Neuron (in vitro differentiated cells): ENCODE measurements at regions not wholly inside any gene's neighbourhood (a gene's known extent, or its start where the extent isn't known, plus 50 kb on each side); places are given as distances from the start of the nearest gene placed in this dataset.
"Not testable (repeated sequence)": the region's sequence is repeated elsewhere in the genome, so short reads cannot be mapped to it uniquely, and the experiment has no call there.

ENCODE experiments used
- H2AFZ ChIP-seq: one replicate; pipeline ENCODE4 v1.6.1; 2013; ENCODE audit warnings: low read depth, mild to moderate bottlenecking, inconsistent platforms, low read length, moderate library complexity
- H3K27me3 ChIP-seq: one replicate; pipeline ENCODE4 v1.6.1; 2013; ENCODE audit warnings: low read length; ENCODE audit not compliant: insufficient read depth
- H3K36me3 ChIP-seq: one replicate; pipeline ENCODE4 v1.6.1; 2013; ENCODE audit warnings: low read length; ENCODE audit not compliant: insufficient read depth
- H3K4me1 ChIP-seq: one replicate; pipeline ENCODE4 v1.6.1; 2013; ENCODE audit warnings: low read length; ENCODE audit not compliant: insufficient read depth
- H3K4me3 ChIP-seq: 2 replicates; pipeline ENCODE4 v1.5.1; 2013; ENCODE audit warnings: mild to moderate bottlenecking, low read length, moderate library complexity
- H3K9me3 ChIP-seq: one replicate; pipeline ENCODE4 v1.6.1; 2013; ENCODE audit warnings: low read length

DNA sequence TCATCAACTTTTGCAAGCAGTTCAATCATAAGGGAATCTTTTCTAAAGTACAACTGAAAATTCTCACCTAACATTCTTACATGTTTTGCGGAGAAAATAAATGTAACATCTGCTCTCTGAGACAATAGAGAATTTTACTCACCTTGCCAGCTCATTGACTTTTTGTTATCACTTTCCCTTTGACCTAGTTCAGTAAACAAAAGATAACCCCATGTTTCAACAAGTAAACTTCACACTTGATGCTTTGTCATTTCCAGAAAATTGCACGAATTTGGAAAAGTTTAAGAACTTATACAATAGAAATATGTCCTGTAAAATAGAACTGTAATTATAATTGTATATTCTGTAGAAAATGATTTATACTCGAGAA lies 1110.0 kb upstream of the ACVR2A start:
- Histone ChIP-seq H3K27me3 (no peaks in the 10 kb centered on the region), H3K9me3 (no peaks in the 10 kb centered on the region), H3K36me3 (no peaks in the 10 kb centered on the region), H2AFZ (no peak overlapping the region), H3K4me1 (no peaks in the 10 kb centered on the region), H3K4me3 (no peak overlapping the region)

DNA sequence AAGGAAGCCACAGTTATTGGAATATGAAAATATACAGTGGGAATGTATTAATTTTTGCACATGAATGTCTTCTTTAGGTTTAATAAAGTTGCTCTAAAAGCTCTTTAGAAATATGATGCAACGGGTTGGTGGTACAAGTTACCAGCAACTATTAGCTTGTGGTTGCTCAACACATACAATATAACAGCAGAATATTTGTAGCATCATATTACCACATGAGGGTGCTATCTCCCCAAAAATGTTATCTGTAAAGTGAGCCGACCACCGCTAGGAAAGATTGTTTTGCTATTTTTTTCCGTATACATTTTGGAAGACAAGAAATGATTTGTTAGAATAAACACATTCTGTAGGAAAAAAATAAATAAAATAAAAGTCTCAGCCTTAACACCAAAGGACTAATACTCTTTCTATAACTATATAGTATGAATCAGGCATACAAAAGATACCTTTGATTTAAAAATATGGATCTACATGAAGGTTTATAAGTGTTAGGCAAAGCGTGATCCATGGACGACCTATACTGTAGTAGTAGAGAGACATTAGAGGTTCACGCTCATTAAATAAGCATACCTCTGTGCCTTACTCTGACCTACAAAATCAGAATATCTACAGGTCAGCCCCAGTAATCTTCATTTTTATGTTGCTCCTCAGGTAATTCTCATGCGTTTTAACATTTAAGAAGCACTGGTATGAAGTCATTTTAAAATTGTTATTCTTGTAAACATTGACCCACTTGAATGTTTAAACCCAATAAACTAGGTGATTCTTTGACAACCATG lies 1110.6 kb upstream of the ACVR2A start:
- Histone ChIP-seq H3K36me3 (no peaks in the 10 kb centered on the region), H3K9me3 (no peaks in the 10 kb centered on the region), H3K27me3 (no peaks in the 10 kb centered on the region), H3K4me1 (no peaks in the 10 kb centered on the region), H3K4me3 (no peak overlapping the region), H2AFZ (no peak overlapping the region)

DNA sequence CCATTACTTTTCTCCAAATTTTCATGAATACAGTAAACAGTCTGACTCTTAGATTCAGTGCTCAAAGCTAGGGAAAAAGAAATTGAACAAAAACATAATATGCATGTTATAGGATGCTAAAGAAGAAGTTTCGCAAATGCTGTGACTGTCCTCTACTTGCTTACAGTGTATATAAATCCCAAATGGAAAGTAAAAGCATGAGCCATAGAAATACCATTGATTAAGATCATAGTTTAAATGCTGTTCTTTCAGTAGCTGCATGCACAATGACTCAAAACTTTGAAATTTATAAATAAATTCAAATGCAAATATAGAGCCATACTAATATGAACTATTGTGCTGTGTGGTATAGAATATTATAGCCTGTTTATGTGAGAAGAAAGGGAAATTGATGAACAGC lies 1113.9 kb upstream of the ACVR2A start:
- Histone ChIP-seq H3K27me3 (no peaks in the 10 kb centered on the region), H3K9me3 (no peaks in the 10 kb centered on the region), H3K36me3 (no peaks in the 10 kb centered on the region), H2AFZ (no peak overlapping the region), H3K4me1 (no peaks in the 10 kb centered on the region), H3K4me3 (no peak overlapping the region)

- Histone ChIP-seq H3K36me3 (no peaks in the 10 kb centered on the region), H3K4me3 (no peak overlapping the region), H3K9me3 (peaks cover 9% of the 10 kb centered on the region), H3K27me3 (no peaks in the 10 kb centered on the region), H3K4me1 (no peaks in the 10 kb centered on the region), H2AFZ (no peak overlapping the region)
These were observed 1123.3 kb upstream of the ACVR2A start for GRCh38 chr2:146721486-146721885.

GRCh38 chr2:146720170-146720569 lies 1124.7 kb upstream of the ACVR2A start:
- no peaks in the 10 kb centered on the region for H3K36me3 ChIP-seq
- H3K4me3 ChIP-seq: no peak overlapping the region
- no peaks in the 10 kb centered on the region for H3K4me1 ChIP-seq
- H3K27me3 ChIP-seq: no peaks in the 10 kb centered on the region
- no peak overlapping the region for H2AFZ ChIP-seq
- peaks cover 9% of the 10 kb centered on the region for H3K9me3 ChIP-seq

DNA sequence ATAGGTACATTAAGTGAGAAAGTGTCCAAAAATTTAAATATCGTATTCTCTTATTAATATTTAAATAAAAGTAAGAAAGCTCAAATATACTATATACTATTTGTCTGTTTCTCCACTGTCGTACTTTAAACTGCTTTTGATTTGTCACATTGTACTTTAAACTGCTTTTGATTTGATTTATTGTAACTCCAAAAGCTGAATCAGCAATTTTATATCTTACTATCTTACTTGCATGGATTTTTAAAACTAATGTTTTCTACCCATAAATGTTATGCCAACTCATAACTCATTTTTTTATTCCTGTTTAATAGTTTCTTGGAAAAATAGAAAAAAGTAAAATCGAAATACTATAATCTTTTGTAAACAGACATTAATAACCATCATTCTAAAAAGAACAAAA lies 1128.2 kb upstream of the ACVR2A start:
- H3K9me3 ChIP-seq: peaks cover 7% of the 10 kb centered on the region
- no peaks in the 10 kb centered on the region for H3K36me3 ChIP-seq
- no peaks in the 10 kb centered on the region for H3K27me3 ChIP-seq
- no peak overlapping the region for H3K4me3 ChIP-seq
- no peak overlapping the region for H2AFZ ChIP-seq
- no peaks in the 10 kb centered on the region for H3K4me1 ChIP-seq

GRCh38 chr2:146709004-146709403 lies 1135.8 kb upstream of the ACVR2A start:
- Histone ChIP-seq H3K27me3 (no peaks in the 10 kb centered on the region), H3K4me1 (no peaks in the 10 kb centered on the region), H3K4me3 (no peak overlapping the region), H2AFZ (no peak overlapping the region), H3K36me3 (no peaks in the 10 kb centered on the region), H3K9me3 (no peaks in the 10 kb centered on the region)

DNA sequence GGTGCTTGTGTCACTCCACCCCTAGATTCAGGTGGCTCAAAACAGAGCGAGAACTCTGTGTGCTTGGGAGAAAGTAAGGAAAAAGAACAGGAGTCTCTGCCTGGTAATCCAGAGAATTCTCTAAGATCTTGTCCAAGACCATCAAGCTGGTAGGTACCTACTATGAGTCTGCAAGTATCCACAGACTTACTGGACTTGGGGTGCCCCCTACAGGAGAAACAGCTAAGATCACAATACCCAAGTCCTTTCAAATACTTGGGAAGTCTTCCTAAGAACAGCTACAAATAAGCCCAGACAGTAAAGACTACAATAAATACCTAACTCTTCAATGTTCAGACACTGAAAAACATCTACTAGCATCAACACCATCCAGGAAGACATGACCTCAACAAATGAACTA lies 1143.6 kb upstream of the ACVR2A start:
- H3K4me3 ChIP-seq: no peak overlapping the region
- H3K36me3 ChIP-seq: no peaks in the 10 kb centered on the region
- no peaks in the 10 kb centered on the region for H3K4me1 ChIP-seq
- no peaks in the 10 kb centered on the region for H3K9me3 ChIP-seq
- no peak overlapping the region for H2AFZ ChIP-seq
- H3K27me3 ChIP-seq: no peaks in the 10 kb centered on the region

GRCh38 chr2:146697307-146697706 lies 1147.5 kb upstream of the ACVR2A start:
- Histone ChIP-seq H2AFZ (no peak overlapping the region), H3K27me3 (no peaks in the 10 kb centered on the region), H3K4me1 (peaks cover 4% of the 10 kb centered on the region), H3K36me3 (no peaks in the 10 kb centered on the region), H3K4me3 (no peak overlapping the region), H3K9me3 (no peaks in the 10 kb centered on the region)

- not testable (repeated sequence) for H3K4me1 ChIP-seq, H3K27me3 ChIP-seq, H2AFZ ChIP-seq, H3K9me3 ChIP-seq, H3K36me3 ChIP-seq, H3K4me3 ChIP-seq
These were observed 1148.0 kb upstream of the ACVR2A start for GRCh38 chr2:146696787-146697186.

- no peaks in the 10 kb centered on the region for H3K27me3 ChIP-seq
- H3K4me3 ChIP-seq: no peak overlapping the region
- H2AFZ ChIP-seq: no peak overlapping the region
- H3K4me1 ChIP-seq: peaks cover 4% of the 10 kb centered on the region
- no peaks in the 10 kb centered on the region for H3K9me3 ChIP-seq
- H3K36me3 ChIP-seq: no peaks in the 10 kb centered on the region
These were observed 1162.8 kb upstream of the ACVR2A start for GRCh38 chr2:146681991-146682390.

- Histone ChIP-seq H3K4me3 (no peak overlapping the region), H3K9me3 (no peaks in the 10 kb centered on the region), H2AFZ (no peak overlapping the region)
These were observed 1166.3 kb upstream of the ACVR2A start for GRCh38 chr2:146678516-146678915.

DNA sequence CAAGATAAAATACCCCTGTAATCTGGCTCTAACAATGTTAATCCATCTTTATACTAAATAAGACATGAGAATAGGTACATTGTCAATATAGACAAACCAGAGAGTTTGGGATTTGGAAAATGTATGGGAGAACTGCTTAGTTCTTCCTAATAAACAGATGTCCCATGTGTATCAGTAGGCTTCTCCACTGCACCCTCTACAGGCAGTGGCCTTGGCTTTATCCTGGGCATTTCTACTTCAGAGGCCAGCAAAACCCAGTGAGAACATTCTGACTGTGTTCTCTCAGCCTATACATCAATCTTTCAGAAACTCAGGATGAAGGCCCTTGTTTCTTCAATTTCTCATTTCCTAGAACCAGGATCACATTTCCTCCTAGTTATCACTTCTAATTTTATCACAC lies 1167.5 kb upstream of the ACVR2A start:
- Histone ChIP-seq H3K27me3 (no peaks in the 10 kb centered on the region), H2AFZ (no peak overlapping the region), H3K4me3 (no peak overlapping the region), H3K4me1 (peaks cover 4% of the 10 kb centered on the region), H3K36me3 (no peaks in the 10 kb centered on the region), H3K9me3 (no peaks in the 10 kb centered on the region)

More at GRCh38 chr2:146678516-146678915, 1166.3 kb upstream of the ACVR2A start:
- Histone ChIP-seq H3K36me3 (no peaks in the 10 kb centered on the region), H3K4me1 (peaks cover 4% of the 10 kb centered on the region), H3K27me3 (no peaks in the 10 kb centered on the region)

DNA sequence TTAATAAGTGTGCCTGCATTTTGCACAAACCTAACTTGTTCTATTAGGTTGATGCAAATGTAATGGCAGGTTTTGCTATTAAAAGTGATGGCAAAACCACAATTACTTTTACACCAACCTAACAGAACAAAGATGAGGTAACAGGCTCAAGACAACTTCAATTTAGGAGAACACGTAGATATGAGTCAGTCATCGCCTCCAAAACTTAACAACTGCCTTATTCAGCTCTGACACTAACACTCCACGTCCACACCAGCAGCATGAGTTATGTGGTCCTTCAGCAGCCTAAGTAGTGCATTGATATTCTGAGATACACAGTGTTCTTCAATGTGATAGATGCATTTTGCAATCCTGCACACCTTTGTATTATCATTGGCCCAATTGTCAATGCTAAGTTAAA lies 1175.1 kb upstream of the ACVR2A start:
- Histone ChIP-seq H2AFZ (no peak overlapping the region), H3K4me1 (no peaks in the 10 kb centered on the region), H3K36me3 (no peaks in the 10 kb centered on the region), H3K9me3 (no peaks in the 10 kb centered on the region), H3K4me3 (no peak overlapping the region), H3K27me3 (no peaks in the 10 kb centered on the region)
